ENCODE measurements at regions not wholly inside any gene's neighbourhood (a gene's known extent, or its start where the extent isn't known, plus 50 kb on each side); places are given as distances from the start of the nearest gene placed in this dataset.

- H3K27me3 ChIP-seq: no peaks in the 10 kb centered on the region
- ATAC-seq (no peak), DNase-seq (no peak)
- intact Hi-C loops (cut with DNase I): no loop called here
- no peak overlapping the region for H3K27ac ChIP-seq
- no peaks in the 10 kb centered on the region for H3K36me3 ChIP-seq
- H3K4me1 ChIP-seq: no peaks in the 10 kb centered on the region
- TF ChIP-seq CTCF (IDR thresholded peaks at IDR 0.05) (no peak), POLR2A (IDR thresholded peaks at IDR 0.05) (no peak)
- H3K9me3 ChIP-seq: no peaks in the 10 kb centered on the region
- H3K4me3 ChIP-seq: no peak overlapping the region
- whole genome bisulfite sequencing, 4 donors: 76 to 84% (median 81%) methylated on average over 9 of the region's 9 CpGs
Measured at GRCh38 chr7:125033506-125033905, 103.9 kb upstream of the POT1 start.

GRCh38 chr7:125032943-125033342 is 103.3 kb upstream of the POT1 start:
- TF ChIP-seq POLR2A (IDR thresholded peaks at IDR 0.05): no peak
- TF ChIP-seq CTCF (IDR thresholded peaks at IDR 0.05): no peak
- Histone ChIP-seq H3K27ac (no peak overlapping the region), H3K27me3 (no peaks in the 10 kb centered on the region), H3K9me3 (no peaks in the 10 kb centered on the region), H3K36me3 (no peaks in the 10 kb centered on the region), H3K4me3 (no peak overlapping the region), H3K4me1 (no peaks in the 10 kb centered on the region)
- intact Hi-C loops (cut with DNase I): no loop called here
- ATAC-seq (no peak), DNase-seq (no peak)
- WGBS, 4 donors: 61 to 84% (median 66%) methylated on average over 4 of the region's 4 CpGs

GRCh38 chr7:125030756-125031387 is 101.2 kb upstream of the POT1 start:
- Histone ChIP-seq H3K4me1 (no peaks in the 10 kb centered on the region), H3K4me3 (no peak overlapping the region), H3K36me3 (no peaks in the 10 kb centered on the region), H3K9me3 (no peaks in the 10 kb centered on the region), H3K27ac (no peak overlapping the region), H3K27me3 (no peaks in the 10 kb centered on the region)
- WGBS, 4 donors: 76 to 88% (median 80%) methylated on average over 4 of the region's 4 CpGs
- DNase-seq (no peak), ATAC-seq (no peak)
- intact Hi-C loops (cut with DNase I): no loop called here
- TF ChIP-seq CTCF (IDR thresholded peaks at IDR 0.05) (no peak), POLR2A (IDR thresholded peaks at IDR 0.05) (no peak)

- TF ChIP-seq POLR2A (IDR thresholded peaks at IDR 0.05): no peak
- no peak for TF ChIP-seq CTCF (IDR thresholded peaks at IDR 0.05)
- H3K27me3 ChIP-seq: no peaks in the 10 kb centered on the region
- H3K27ac ChIP-seq: no peak overlapping the region
- no peaks in the 10 kb centered on the region for H3K36me3 ChIP-seq
- no peaks in the 10 kb centered on the region for H3K4me1 ChIP-seq
- H3K9me3 ChIP-seq: no peaks in the 10 kb centered on the region
- ATAC-seq (no peak), DNase-seq (no peak)
- no peak overlapping the region for H3K4me3 ChIP-seq
- intact Hi-C loops (cut with DNase I): no loop called here
- WGBS, 4 donors: 85 to 93% (median 88%) methylated on average over 1 of the region's 1 CpG
Measured at GRCh38 chr7:125025620-125026019, 96.0 kb upstream of the POT1 start.
